Caco-2 (cell line): ENCODE measurements at regions not wholly inside any gene's neighbourhood (a gene's known extent, or its start where the extent isn't known, plus 50 kb on each side); places are given as distances from the start of the nearest gene placed in this dataset.

Experiments
- BruUV-seq: library from RNA; stranded (reverse); fragments of 400-500 nt; replicated peaks from 2 replicates; lab custom pipeline; 2021; lab: Mats Ljungman, UMichigan
- CTCF ChIA-PET: fragments of 300-600 bp; sonication (Branson Sonifier 250); formaldehyde crosslinking; loops from one replicate; lab custom pipeline; 2022; ENCODE audit warnings: antibody characterized with exemption; lab: Charles Lee
- POLR2A ChIA-PET: fragments of 300-600 bp; sonication (Branson Sonifier 250); formaldehyde crosslinking; loops from one replicate; lab custom pipeline; 2022; ENCODE audit warnings: antibody characterized with exemption; lab: Charles Lee
- DNase-seq, 2 experiments: peaks; one replicate each; pipeline versions ENCODE4 v3.0.0 to v3.0.0-alpha.2; 2020 to 2022
- H3K27me3 ChIP-seq: replicated peaks from 2 replicates; pipeline ENCODE4 v1.6.0; 2011; ENCODE audit warnings: low read length; ENCODE audit not compliant: control insufficient read depth, insufficient read depth
- H3K36me3 ChIP-seq: 2 replicates; pipeline ENCODE4 v1.5.1; 2011; ENCODE audit warnings: low read length; ENCODE audit not compliant: control insufficient read depth, insufficient read depth
- H3K4me1 ChIP-seq: fragments of 250-450 bp; sonication (Bioruptor Pico); 2 replicates; pipeline ENCODE4 v1.5.1; 2020; ENCODE audit warnings: mild to moderate bottlenecking
- H3K4me3 ChIP-seq: 2 replicates; pipeline ENCODE4 v1.5.1; 2011; ENCODE audit warnings: low read depth, mild to moderate bottlenecking, control low read depth, low read length
- H3K9me3 ChIP-seq: fragments of 250-450 bp; sonication (Bioruptor Pico); 2 replicates; pipeline ENCODE4 v1.5.1; 2020; ENCODE audit warnings: mild to moderate bottlenecking, moderate library complexity
- H3K27ac Mint-ChIP-seq: one replicate; pipeline ENCODE4 v1.8.0; 2022; ENCODE audit warnings: mixed read lengths; ENCODE audit not compliant: unreplicated experiment
- H3K27me3 Mint-ChIP-seq: one replicate; pipeline ENCODE4 v1.8.0; 2022; ENCODE audit warnings: mixed read lengths; ENCODE audit not compliant: insufficient read depth, unreplicated experiment
- H3K36me3 Mint-ChIP-seq: one replicate; pipeline ENCODE4 v1.8.0; 2022; ENCODE audit warnings: mild to moderate bottlenecking, mixed read lengths; ENCODE audit not compliant: insufficient read depth, unreplicated experiment
- H3K4me1 Mint-ChIP-seq: one replicate; pipeline ENCODE4 v1.8.0; 2022; ENCODE audit warnings: low read depth, mixed read lengths; ENCODE audit not compliant: unreplicated experiment
- H3K4me3 Mint-ChIP-seq: one replicate; pipeline ENCODE4 v1.8.0; 2022; ENCODE audit warnings: mild to moderate bottlenecking, moderate library complexity, mixed read lengths; ENCODE audit not compliant: unreplicated experiment
- H3K9me3 Mint-ChIP-seq: one replicate; pipeline ENCODE4 v1.8.0; 2022; ENCODE audit warnings: mixed read lengths; ENCODE audit not compliant: unreplicated experiment
- intact Hi-C: fragments of 100-400 bp; cut with micrococcal nuclease; formaldehyde crosslinking; loops from one replicate; pipeline ENCODE4 v1.10.0; 2022; ENCODE audit not compliant: unreplicated experiment
- TF ChIP-seq, protein P1 (sequence below), 2 experiments: fragments of 200-600 bp in 1 of 2; IDR thresholded peaks; 1 replicate in 1 of 2; 2 replicates in 1 of 2; pipeline versions ENCODE4 v1.5.1 to v1.8.0; 2011 to 2022; ENCODE audit warnings: antibody characterized with exemption in 1 of 2, control low read depth in 1 of 2, inconsistent platforms in 1 of 2, low read depth in 1 of 2, low read length in 1 of 2, mild to moderate bottlenecking in 1 of 2, moderate library complexity in 1 of 2; ENCODE audit not compliant: insufficient read depth in 1 of 2, severe bottlenecking in 1 of 2, unreplicated experiment in 1 of 2

DNA sequence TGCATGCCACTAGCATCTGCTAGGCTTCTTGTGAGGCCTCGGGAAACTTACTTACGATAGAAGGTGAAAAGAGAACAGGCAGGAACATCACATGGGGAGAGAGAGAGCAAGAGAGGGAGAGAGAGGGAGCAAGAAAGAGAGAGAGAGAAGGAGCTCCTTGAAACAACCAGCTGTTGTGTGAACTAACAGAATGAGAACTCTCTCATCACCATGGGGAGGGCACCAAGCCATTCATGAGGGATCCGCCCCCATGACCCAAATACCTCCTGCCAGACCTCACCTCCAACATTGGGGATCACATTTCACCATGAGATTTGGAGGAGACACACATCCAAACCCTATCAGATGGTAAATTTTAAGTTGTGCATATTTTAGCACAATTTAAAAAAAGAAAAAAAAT is 1217.2 kb downstream of the TYW1 start:
- Histone ChIP-seq H3K36me3 (no peaks in the 10 kb centered on the region), H3K27me3 (no peaks in the 10 kb centered on the region), H3K4me1 (no peaks in the 10 kb centered on the region), H3K4me3 (no peak overlapping the region), H3K9me3 (no peaks in the 10 kb centered on the region)
- ChIA-PET POLR2A (no interaction called here), CTCF (no interaction called here)
- TF ChIP-seq, protein P1, sequence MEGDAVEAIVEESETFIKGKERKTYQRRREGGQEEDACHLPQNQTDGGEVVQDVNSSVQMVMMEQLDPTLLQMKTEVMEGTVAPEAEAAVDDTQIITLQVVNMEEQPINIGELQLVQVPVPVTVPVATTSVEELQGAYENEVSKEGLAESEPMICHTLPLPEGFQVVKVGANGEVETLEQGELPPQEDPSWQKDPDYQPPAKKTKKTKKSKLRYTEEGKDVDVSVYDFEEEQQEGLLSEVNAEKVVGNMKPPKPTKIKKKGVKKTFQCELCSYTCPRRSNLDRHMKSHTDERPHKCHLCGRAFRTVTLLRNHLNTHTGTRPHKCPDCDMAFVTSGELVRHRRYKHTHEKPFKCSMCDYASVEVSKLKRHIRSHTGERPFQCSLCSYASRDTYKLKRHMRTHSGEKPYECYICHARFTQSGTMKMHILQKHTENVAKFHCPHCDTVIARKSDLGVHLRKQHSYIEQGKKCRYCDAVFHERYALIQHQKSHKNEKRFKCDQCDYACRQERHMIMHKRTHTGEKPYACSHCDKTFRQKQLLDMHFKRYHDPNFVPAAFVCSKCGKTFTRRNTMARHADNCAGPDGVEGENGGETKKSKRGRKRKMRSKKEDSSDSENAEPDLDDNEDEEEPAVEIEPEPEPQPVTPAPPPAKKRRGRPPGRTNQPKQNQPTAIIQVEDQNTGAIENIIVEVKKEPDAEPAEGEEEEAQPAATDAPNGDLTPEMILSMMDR (IDR thresholded peaks at IDR 0.05; ENCODE audit: insufficient read depth in 1 of 2, low read depth in 1 of 2, low read length in 1 of 2, severe bottlenecking in 1 of 2, unreplicated experiment in 1 of 2) = no peak
- Mint-ChIP-seq H3K27me3 (no peaks in the 10 kb centered on the region), H3K9me3 (peaks cover 39% of the 10 kb centered on the region), H3K4me1 (no peaks in the 10 kb centered on the region), H3K27ac (no peak overlapping the region), H3K36me3 (no peaks in the 10 kb centered on the region), H3K4me3 (no peak overlapping the region)
- intact Hi-C loops = no loop called here
- no TSS peak for BruUV-seq
- no peak for DNase-seq

DNA sequence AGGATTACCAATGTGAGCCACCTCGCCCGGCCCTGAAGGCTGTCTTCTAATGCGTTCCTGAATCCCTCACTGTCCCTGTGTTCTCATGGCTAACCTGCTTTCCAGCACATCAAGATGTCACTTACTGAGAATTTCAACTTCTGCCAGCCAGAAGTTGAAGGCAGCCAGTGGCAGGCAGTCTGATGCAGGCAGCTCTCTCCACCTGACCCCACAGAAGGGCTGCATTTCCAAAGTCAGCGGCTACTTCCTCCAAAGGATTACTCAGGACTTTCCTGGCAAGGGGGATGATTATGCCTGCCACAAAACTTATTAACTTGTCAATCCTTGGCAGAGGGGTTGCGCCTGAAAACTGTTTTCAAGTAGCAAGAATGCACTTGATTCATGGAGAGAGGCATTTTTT is 1219.4 kb downstream of the TYW1 start:
- H3K4me3 ChIP-seq = no peak overlapping the region
- Mint-ChIP-seq H3K27me3 (no peaks in the 10 kb centered on the region), H3K4me3 (no peak overlapping the region), H3K9me3 (peaks cover 27% of the 10 kb centered on the region), H3K4me1 (no peaks in the 10 kb centered on the region), H3K27ac (no peak overlapping the region), H3K36me3 (no peaks in the 10 kb centered on the region)
- no peaks in the 10 kb centered on the region for H3K36me3 ChIP-seq
- ChIA-PET CTCF (no interaction called here), POLR2A (no interaction called here)
- no peak for DNase-seq
- intact Hi-C loops = no loop called here
- no peaks in the 10 kb centered on the region for H3K4me1 ChIP-seq
- BruUV-seq = no TSS peak
- H3K27me3 ChIP-seq = no peaks in the 10 kb centered on the region
- TF ChIP-seq, protein P1 (IDR thresholded peaks at IDR 0.05; ENCODE audit: insufficient read depth in 1 of 2, low read depth in 1 of 2, low read length in 1 of 2, severe bottlenecking in 1 of 2, unreplicated experiment in 1 of 2) = no peak
- H3K9me3 ChIP-seq = no peaks in the 10 kb centered on the region

DNA sequence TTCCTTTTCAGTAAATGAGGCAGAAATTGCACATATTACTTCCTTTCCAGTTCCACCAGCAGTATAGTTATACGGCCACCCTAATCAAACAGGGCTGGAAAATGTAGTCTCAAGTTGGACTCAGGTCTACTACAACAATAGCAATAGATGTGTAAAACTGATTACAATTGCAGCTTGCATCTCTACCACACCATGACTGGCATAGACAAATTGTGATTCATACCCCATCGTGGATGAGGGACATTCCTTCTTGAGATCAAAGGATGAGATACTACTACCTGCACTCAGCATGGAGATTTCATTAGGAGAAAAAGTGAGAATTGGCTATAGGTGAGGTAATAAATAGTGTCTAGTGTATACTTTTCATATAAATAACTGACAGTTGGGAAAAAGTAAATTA is 1220.8 kb downstream of the TYW1 start:
- Histone ChIP-seq H3K36me3 (no peaks in the 10 kb centered on the region), H3K9me3 (no peaks in the 10 kb centered on the region), H3K4me1 (no peaks in the 10 kb centered on the region), H3K4me3 (no peak overlapping the region), H3K27me3 (no peaks in the 10 kb centered on the region)
- Mint-ChIP-seq H3K27ac (no peak overlapping the region), H3K4me3 (no peak overlapping the region), H3K9me3 (peaks cover 19% of the 10 kb centered on the region), H3K27me3 (no peaks in the 10 kb centered on the region), H3K4me1 (no peaks in the 10 kb centered on the region), H3K36me3 (no peaks in the 10 kb centered on the region)
- no TSS peak for BruUV-seq
- no peak for DNase-seq
- ChIA-PET POLR2A (no interaction called here), CTCF (no interaction called here)
- TF ChIP-seq, protein P1 (IDR thresholded peaks at IDR 0.05; ENCODE audit: insufficient read depth in 1 of 2, low read depth in 1 of 2, low read length in 1 of 2, severe bottlenecking in 1 of 2, unreplicated experiment in 1 of 2) = no peak
- intact Hi-C loops = no loop called here
